ENCODE measurements at regions not wholly inside any gene's neighbourhood (a gene's known extent, or its start where the extent isn't known, plus 50 kb on each side); places are given as distances from the start of the nearest gene placed in this dataset.

- DNase-seq = no peak
These were observed 53.8 kb upstream of the NRSN1 start for GRCh38 chr6:24072038-24072746.

GRCh38 chr6:24076011-24076410 is 50.0 kb upstream of the NRSN1 start:
- DNase-seq = no peak
